HL-60 (cell line): ENCODE measurements at regions not wholly inside any gene's neighbourhood (a gene's known extent, or its start where the extent isn't known, plus 50 kb on each side); places are given as distances from the start of the nearest gene placed in this dataset.

ENCODE experiments used
- DNase-seq, 2 experiments: peaks; one replicate each; pipeline ENCODE4 v3.0.0-alpha.2; 2010 to 2020; ENCODE audit warnings: low read depth in 1 of 2, low spot score in 1 of 2
- H3K27ac ChIP-seq: fragments of 250-450 bp; sonication (Bioruptor Pico); replicated peaks from 2 replicates; pipeline ENCODE4 v1.5.1; 2020; ENCODE audit warnings: mild to moderate bottlenecking, moderate library complexity
- H3K27me3 ChIP-seq: fragments of 250-450 bp; sonication (Bioruptor Pico); 2 replicates; pipeline ENCODE4 v1.5.1; 2021; ENCODE audit warnings: mild to moderate bottlenecking, moderate library complexity; ENCODE audit not compliant: insufficient read depth, poor library complexity, severe bottlenecking
- H3K4me3 ChIP-seq: replicated peaks from 2 replicates; pipeline ENCODE4 v1.5.1; 2011; ENCODE audit warnings: mild to moderate bottlenecking, control low read depth, low read length; ENCODE audit not compliant: insufficient read depth
- GABPA ChIP-seq: IDR thresholded peaks from 2 replicates; pipeline ENCODE4 v1.6.1; 2012; ENCODE audit warnings: low read depth
- POLR2AphosphoS5 ChIP-seq: IDR thresholded peaks from 2 replicates; pipeline ENCODE4 v1.6.1; 2012; ENCODE audit warnings: low read depth
- SPI1 ChIP-seq: IDR thresholded peaks from 2 replicates; pipeline ENCODE4 v1.6.1; 2012; ENCODE audit warnings: low read depth, mild to moderate bottlenecking, borderline replicate concordance
- TF ChIP-seq, protein P1 (sequence below): IDR thresholded peaks from one replicate; pipeline ENCODE4 v1.5.1; 2011; ENCODE audit warnings: low read length, control low read depth, inconsistent platforms; ENCODE audit not compliant: insufficient read depth
- TF ChIP-seq, protein P2 (sequence below): IDR thresholded peaks from 2 replicates; pipeline ENCODE4 v1.6.1; 2012; ENCODE audit warnings: low read depth; ENCODE audit not compliant: insufficient replicate concordance

DNA sequence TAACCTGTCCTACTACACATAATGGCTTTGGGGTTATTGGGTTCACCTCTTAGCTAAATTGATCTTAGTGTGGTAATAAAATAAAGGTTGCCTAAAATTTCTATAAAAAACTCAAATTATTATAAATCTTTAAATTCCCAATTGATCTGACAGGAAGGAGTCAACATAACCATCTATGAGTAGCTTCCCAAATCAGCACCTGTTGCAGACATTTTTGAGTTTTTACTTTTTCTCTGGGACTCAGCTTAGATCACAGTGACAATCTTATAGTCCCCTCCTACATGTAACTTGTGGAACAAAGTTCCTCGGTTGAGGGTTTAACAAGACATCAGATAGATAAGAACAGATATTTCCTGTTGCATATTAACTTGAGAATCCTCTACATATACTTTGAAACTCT, 601.0 kb downstream of the TUSC7 start:
- no peak overlapping the region for H3K27ac ChIP-seq

DNA sequence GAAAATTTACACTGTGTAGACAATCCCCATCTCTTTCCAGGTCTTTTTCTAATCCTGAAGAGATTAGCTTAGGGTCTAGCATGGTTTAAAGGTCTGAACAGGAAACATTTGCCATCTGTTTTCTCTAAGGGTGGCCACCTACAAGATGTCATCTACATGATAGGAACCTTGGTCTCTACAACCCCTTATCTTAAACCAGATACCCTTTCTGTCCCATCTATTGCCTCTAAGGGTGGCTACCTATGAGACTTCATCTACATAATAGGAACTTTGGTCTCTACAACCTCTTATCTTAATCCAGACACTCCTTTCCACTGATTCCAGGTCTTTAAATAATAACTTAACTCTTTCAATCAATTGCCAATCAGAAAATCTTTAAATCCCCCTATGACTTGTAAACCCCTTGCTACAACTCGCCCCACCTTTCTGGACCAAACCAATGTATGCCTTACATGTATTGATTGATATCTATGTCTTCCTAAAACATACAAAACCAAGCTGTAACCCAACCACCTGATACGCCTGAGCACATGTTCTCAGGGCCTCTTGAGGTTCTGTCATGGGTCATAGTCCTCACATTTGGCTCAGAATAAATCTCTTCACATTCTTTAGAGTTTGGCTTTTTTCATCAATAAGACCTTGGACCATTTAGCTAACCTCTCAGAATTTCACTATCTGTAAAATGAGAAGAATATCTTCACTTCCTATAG, 605.0 kb downstream of the TUSC7 start:
- H3K27me3 ChIP-seq, result no peaks in the 10 kb centered on the region
- H3K4me3 ChIP-seq, result no peak overlapping the region
- no peak for DNase-seq
- no peak overlapping the region for H3K27ac ChIP-seq
- TF ChIP-seq, protein P1, sequence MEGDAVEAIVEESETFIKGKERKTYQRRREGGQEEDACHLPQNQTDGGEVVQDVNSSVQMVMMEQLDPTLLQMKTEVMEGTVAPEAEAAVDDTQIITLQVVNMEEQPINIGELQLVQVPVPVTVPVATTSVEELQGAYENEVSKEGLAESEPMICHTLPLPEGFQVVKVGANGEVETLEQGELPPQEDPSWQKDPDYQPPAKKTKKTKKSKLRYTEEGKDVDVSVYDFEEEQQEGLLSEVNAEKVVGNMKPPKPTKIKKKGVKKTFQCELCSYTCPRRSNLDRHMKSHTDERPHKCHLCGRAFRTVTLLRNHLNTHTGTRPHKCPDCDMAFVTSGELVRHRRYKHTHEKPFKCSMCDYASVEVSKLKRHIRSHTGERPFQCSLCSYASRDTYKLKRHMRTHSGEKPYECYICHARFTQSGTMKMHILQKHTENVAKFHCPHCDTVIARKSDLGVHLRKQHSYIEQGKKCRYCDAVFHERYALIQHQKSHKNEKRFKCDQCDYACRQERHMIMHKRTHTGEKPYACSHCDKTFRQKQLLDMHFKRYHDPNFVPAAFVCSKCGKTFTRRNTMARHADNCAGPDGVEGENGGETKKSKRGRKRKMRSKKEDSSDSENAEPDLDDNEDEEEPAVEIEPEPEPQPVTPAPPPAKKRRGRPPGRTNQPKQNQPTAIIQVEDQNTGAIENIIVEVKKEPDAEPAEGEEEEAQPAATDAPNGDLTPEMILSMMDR, result no peak
- no peak for TF ChIP-seq GABPA
- TF ChIP-seq POLR2AphosphoS5, result no peak
- no peak for TF ChIP-seq SPI1
- TF ChIP-seq, protein P2, sequence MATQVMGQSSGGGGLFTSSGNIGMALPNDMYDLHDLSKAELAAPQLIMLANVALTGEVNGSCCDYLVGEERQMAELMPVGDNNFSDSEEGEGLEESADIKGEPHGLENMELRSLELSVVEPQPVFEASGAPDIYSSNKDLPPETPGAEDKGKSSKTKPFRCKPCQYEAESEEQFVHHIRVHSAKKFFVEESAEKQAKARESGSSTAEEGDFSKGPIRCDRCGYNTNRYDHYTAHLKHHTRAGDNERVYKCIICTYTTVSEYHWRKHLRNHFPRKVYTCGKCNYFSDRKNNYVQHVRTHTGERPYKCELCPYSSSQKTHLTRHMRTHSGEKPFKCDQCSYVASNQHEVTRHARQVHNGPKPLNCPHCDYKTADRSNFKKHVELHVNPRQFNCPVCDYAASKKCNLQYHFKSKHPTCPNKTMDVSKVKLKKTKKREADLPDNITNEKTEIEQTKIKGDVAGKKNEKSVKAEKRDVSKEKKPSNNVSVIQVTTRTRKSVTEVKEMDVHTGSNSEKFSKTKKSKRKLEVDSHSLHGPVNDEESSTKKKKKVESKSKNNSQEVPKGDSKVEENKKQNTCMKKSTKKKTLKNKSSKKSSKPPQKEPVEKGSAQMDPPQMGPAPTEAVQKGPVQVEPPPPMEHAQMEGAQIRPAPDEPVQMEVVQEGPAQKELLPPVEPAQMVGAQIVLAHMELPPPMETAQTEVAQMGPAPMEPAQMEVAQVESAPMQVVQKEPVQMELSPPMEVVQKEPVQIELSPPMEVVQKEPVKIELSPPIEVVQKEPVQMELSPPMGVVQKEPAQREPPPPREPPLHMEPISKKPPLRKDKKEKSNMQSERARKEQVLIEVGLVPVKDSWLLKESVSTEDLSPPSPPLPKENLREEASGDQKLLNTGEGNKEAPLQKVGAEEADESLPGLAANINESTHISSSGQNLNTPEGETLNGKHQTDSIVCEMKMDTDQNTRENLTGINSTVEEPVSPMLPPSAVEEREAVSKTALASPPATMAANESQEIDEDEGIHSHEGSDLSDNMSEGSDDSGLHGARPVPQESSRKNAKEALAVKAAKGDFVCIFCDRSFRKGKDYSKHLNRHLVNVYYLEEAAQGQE, result no peak

More for the DNA sequence above, 601.0 kb downstream of the TUSC7 start:
- TF ChIP-seq GABPA (no peak), SPI1 (no peak), POLR2AphosphoS5 (no peak)
- TF ChIP-seq, protein P2, result no peak
- TF ChIP-seq, protein P1, result no peak
- no peaks in the 10 kb centered on the region for H3K27me3 ChIP-seq
- H3K4me3 ChIP-seq, result no peak overlapping the region
- no peak for DNase-seq

GRCh38 chr3:117322866-117323265, 613.3 kb downstream of the TUSC7 start:
- H3K27ac ChIP-seq, result no peak overlapping the region
- H3K27me3 ChIP-seq, result no peaks in the 10 kb centered on the region
- TF ChIP-seq, protein P2, result peak; percentile 93
- no peak for TF ChIP-seq SPI1
- DNase-seq, result no peak
- H3K4me3 ChIP-seq, result no peak overlapping the region
